IPS DF 6.9 (cell line): ENCODE measurements at regions not wholly inside any gene's neighbourhood (a gene's known extent, or its start where the extent isn't known, plus 50 kb on each side); places are given as distances from the start of the nearest gene placed in this dataset.

Experiments used
- DNase-seq: peaks from one replicate; pipeline ENCODE4 v3.0.0-alpha.2; 2013; ENCODE audit warnings: low read depth, low spot score
- H3K27ac ChIP-seq: one replicate; pipeline ENCODE4 v1.5.1; 2013; ENCODE audit warnings: low read length, control low read depth
- H3K27me3 ChIP-seq: 2 replicates; pipeline ENCODE4 v1.6.1; 2013; ENCODE audit warnings: mild to moderate bottlenecking, low read length; ENCODE audit not compliant: control insufficient read depth, insufficient read depth
- H3K36me3 ChIP-seq: 2 replicates; pipeline ENCODE4 v1.6.1; 2013; ENCODE audit warnings: low read length; ENCODE audit not compliant: control insufficient read depth, insufficient read depth
- H3K4me1 ChIP-seq: 2 replicates; pipeline ENCODE4 v1.6.1; 2013; ENCODE audit warnings: low read length; ENCODE audit not compliant: control insufficient read depth, insufficient read depth
- H3K4me3 ChIP-seq: 2 replicates; pipeline ENCODE4 v1.5.1; 2013; ENCODE audit warnings: mild to moderate bottlenecking, low read length
- H3K9me3 ChIP-seq: 2 replicates; pipeline ENCODE4 v1.6.1; 2013; ENCODE audit warnings: low read length, inconsistent platforms; ENCODE audit not compliant: control insufficient read depth, insufficient read depth
- WGBS: extraction: QIAGEN DNeasy Blood & Tissue Kit; methylation state at CpG from one replicate; pipeline ENCODE4 v1.1.7; 2013; ENCODE audit warnings: mixed read lengths, missing lambda C conversion rate; ENCODE audit not compliant: insufficient read length, insufficient coverage; 5-methylcytosine and 5-hydroxymethylcytosine counted together

DNA sequence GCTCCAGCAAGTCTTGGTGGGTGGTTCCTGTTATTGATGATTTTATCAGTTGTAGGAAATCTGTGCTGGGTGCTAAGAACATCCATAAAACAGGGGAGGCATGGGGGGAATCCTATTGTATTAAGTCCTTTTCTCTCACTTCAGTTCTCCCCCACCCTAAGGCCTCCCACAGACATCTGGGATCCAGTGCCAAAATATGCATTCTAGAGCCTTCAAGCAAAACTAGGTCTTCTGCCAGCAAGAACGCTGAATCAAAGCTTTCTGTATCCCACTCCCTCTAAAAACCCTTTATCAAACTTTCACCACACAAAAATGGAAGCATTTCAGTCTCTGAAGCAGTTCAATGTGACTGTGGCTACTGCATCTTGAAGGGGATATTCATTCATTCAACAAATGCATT is 281.9 kb downstream of the GAS1 start:
- Histone ChIP-seq H3K27ac (no peak overlapping the region), H3K36me3 (no peaks in the 10 kb centered on the region), H3K4me1 (no peaks in the 10 kb centered on the region), H3K27me3 (no peaks in the 10 kb centered on the region), H3K4me3 (no peak overlapping the region), H3K9me3 (no peaks in the 10 kb centered on the region)
- no peak for DNase-seq
- WGBS, result no CpG with 5 or more reads among the region's 1 CpG

DNA sequence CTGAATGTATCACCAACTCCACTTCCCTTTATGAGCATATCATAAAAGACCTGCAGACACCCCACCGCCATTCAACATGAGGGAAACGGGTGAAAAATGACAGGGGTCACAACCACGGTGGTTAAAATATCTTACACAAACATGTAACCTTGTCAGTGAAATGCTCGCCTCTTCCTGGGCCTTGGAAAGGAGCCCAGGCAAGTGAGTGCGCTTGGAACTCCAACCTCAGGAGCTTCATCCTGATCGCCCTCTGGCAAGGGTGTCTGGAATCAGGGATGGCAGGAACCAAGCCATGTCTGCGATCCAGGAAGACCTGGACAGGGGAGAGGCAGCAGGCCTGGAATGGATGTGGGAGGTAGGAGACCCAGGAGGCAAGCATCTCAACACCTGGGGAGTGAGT is 282.7 kb downstream of the GAS1 start:
- no peak for DNase-seq
- H3K4me3 ChIP-seq, result no peak overlapping the region
- no peak overlapping the region for H3K27ac ChIP-seq
- no peaks in the 10 kb centered on the region for H3K36me3 ChIP-seq
- no CpG with 5 or more reads among the region's 7 CpGs for WGBS
- no peaks in the 10 kb centered on the region for H3K27me3 ChIP-seq
- no peaks in the 10 kb centered on the region for H3K9me3 ChIP-seq
- no peaks in the 10 kb centered on the region for H3K4me1 ChIP-seq

DNA sequence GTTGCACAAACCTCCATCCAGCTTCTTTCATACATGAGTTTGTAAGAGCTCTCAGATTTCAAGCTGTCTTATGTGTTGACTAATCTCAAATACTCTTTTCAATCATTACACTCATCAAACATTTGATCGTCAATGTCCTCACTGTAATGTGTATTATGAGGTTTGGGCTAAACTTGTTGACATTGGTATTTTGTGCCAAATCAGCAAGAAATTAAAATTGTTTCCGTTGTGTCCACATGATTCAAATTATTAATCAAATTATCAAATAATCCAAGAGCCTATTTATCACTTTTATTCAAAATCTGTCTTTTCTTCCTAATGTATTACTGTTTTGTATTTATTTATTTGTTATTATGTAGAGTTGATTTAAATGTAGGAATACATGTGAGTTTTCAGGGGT is 283.4 kb downstream of the GAS1 start:
- H3K4me1 ChIP-seq, result no peaks in the 10 kb centered on the region
- DNase-seq, result no peak
- no peak overlapping the region for H3K4me3 ChIP-seq
- H3K27me3 ChIP-seq, result no peaks in the 10 kb centered on the region
- H3K27ac ChIP-seq, result no peak overlapping the region
- H3K9me3 ChIP-seq, result no peaks in the 10 kb centered on the region
- H3K36me3 ChIP-seq, result no peaks in the 10 kb centered on the region
- WGBS, result no CpG with 5 or more reads among the region's 2 CpGs

DNA sequence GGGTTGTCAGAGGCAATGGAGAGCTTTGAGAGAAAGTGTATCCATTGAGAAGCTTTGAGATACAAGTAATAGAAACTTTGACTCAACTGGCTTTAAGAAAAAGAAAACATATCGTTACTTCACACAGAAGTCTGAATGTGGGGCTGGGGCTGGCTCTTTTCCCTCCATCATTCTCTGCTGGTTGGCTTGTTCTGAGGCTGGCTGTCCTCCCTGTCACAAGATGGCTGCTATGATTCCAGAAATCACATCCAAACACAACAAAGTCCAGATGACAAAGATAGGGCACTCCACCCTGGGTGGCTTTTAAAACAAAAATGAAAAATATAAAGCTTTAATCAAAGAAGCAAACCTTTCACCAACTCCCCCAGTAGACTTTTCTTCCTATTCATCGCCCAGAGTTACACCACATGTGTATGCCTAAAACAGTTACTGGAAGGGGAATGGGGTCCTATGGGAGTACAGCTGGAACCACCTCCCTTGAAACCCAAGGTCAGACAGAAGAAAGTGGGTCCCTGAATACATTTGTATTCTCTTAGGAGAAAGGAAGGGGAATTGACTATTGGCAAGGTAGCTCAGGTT is 284.3 kb downstream of the GAS1 start:
- H3K9me3 ChIP-seq, result no peaks in the 10 kb centered on the region
- H3K36me3 ChIP-seq, result no peaks in the 10 kb centered on the region
- DNase-seq, result no peak
- no CpG with 5 or more reads among the region's 2 CpGs for WGBS
- H3K27ac ChIP-seq, result no peak overlapping the region
- H3K27me3 ChIP-seq, result no peaks in the 10 kb centered on the region
- H3K4me3 ChIP-seq, result no peak overlapping the region
- H3K4me1 ChIP-seq, result no peaks in the 10 kb centered on the region

DNA sequence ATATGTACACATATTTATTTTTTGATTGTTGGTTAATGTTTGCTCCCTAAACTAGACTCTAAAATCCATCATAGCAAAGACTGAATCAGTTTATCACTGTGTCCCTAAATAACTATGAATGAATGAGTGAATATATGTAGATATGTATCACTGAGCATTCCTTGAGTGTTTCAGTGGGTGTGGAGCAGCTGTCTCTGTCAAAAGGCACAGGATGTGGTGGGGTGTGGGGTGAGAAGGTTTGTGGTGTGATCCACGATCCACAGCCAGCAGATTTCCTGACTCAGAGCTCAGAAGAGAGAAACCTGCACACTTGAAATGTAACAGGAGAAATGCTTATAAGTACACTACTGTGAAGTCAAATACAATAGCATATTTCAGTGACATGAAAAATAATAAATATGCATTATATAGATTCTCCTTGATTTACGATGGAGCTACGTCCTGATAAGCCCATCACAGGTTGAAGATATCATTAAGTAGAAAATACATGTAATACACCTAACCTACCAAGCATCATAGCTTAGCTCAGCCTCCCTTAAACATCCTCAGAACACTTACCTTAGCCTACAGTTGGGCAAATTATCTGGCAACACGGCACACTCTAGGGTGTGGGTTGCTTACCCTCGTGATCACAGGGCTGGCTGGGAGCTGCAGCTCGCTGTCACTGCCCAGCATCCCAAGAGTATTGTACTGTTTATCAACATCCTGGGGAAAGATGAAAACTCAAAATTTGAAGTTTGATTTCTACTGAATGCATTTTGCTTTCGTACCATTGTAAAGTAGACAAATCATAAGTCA is 287.0 kb downstream of the GAS1 start:
- WGBS, result no CpG with 5 or more reads among the region's 7 CpGs
- Histone ChIP-seq H3K9me3 (no peaks in the 10 kb centered on the region), H3K27me3 (no peaks in the 10 kb centered on the region), H3K27ac (no peak overlapping the region), H3K4me1 (no peaks in the 10 kb centered on the region), H3K4me3 (no peak overlapping the region), H3K36me3 (no peaks in the 10 kb centered on the region)
- no peak for DNase-seq

DNA sequence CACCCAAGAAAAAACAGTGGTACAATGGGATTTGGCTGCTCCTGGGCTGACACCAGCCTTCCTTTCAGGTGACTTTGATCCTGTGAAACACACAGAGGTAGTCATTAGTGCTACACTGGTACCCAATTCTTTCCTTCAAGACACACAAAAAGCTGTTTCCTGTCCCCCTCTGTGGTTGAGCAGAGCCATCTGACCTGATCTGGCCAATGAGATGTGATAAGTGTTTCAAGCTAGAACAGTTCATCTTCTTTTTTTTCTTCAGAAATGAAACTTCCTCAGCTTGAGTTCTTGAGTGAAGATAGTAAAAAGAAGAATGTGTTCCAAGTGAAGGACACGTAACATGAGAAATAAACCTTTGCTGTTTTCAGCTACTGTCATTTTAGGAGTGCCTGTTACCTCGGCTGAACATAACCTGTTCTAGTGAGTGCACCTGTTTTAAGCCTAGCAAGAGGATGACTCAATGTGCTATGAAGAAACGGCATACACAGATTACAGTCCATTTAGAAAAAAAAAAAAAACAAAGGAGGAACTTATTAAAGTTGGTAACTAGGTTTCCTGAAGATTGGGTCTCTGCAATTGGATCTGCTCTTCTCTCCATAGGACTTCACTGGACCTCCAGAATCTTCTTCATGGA is 287.8 kb downstream of the GAS1 start:
- DNase-seq, result no peak
- Histone ChIP-seq H3K36me3 (no peaks in the 10 kb centered on the region), H3K27ac (no peak overlapping the region), H3K4me3 (no peak overlapping the region), H3K4me1 (no peaks in the 10 kb centered on the region), H3K27me3 (no peaks in the 10 kb centered on the region), H3K9me3 (no peaks in the 10 kb centered on the region)
- WGBS, result no CpG with 5 or more reads among the region's 3 CpGs

DNA sequence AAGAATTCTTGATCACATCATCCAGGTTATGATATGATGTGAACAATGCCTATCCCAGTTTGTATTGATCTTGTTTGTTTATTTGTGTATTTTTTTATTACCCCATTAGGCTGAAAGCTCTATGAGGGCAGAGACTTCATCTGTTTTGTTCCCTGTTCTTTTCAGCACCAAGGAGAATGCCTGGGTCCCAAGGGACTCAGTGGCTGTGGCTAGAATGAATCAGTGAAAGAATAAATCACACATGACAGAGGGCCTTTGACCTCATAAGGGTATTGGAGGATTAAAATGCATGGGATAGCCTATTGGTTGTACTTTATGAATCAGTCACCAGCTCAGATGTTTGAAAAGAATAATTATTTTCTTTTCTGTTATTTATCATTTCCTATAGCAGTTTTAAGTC is 292.2 kb downstream of the GAS1 start:
- no peak overlapping the region for H3K27ac ChIP-seq
- H3K9me3 ChIP-seq, result no peaks in the 10 kb centered on the region
- no peak for DNase-seq
- no peaks in the 10 kb centered on the region for H3K4me1 ChIP-seq
- no peaks in the 10 kb centered on the region for H3K36me3 ChIP-seq
- H3K27me3 ChIP-seq, result no peaks in the 10 kb centered on the region
- H3K4me3 ChIP-seq, result no peak overlapping the region

DNA sequence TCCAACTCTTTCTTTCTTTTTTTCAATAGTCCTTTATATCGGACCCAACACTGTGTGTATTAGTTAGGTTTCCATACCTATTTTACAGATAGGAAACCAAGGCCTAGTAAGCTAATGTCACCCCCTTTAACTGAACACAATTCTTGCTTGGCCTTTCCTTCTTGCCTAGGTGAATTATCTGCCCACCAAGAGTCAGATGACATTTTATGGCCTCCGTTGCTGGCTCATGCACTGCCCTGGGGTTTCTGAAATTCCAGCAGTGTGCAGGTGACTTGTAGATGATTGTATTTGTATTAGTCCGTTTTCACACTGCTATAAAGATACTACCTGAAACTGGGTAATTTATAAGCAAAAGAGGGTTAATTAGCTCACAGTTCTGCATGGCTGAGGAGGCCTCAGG is 293.8 kb downstream of the GAS1 start:
- Histone ChIP-seq H3K27ac (no peak overlapping the region), H3K9me3 (no peaks in the 10 kb centered on the region), H3K36me3 (no peaks in the 10 kb centered on the region), H3K27me3 (no peaks in the 10 kb centered on the region; the same call in 1 of the 2 replicates), H3K4me3 (no peak overlapping the region), H3K4me1 (no peaks in the 10 kb centered on the region)
- DNase-seq, result no peak
- no CpG with 5 or more reads among the region's 3 CpGs for WGBS

DNA sequence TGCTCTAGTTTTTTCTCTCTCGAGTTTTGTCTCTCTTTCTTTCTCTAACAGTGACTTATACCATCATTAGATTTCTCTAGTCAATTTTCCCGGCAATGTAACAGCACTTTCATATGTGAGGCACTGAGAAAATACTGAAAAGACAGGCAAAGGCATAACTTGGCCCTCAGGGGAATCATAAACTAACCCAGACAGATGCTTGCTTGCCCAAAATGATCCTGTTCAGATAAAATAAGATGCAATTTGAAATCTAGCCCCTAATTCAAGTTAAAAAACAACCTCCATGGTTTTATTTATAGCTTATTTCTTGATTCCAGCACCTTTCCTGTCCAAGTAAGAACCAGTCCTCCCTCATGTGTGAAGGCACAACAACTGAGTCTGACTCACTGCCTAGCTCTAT is 294.6 kb downstream of the GAS1 start:
- no peak overlapping the region for H3K4me3 ChIP-seq
- H3K9me3 ChIP-seq, result no peaks in the 10 kb centered on the region
- H3K27me3 ChIP-seq, result no peaks in the 10 kb centered on the region; the same call in 1 of the 2 replicates
- no peaks in the 10 kb centered on the region for H3K36me3 ChIP-seq
- no CpG with 5 or more reads among the region's 2 CpGs for WGBS
- DNase-seq, result no peak
- no peaks in the 10 kb centered on the region for H3K4me1 ChIP-seq
- H3K27ac ChIP-seq, result no peak overlapping the region

DNA sequence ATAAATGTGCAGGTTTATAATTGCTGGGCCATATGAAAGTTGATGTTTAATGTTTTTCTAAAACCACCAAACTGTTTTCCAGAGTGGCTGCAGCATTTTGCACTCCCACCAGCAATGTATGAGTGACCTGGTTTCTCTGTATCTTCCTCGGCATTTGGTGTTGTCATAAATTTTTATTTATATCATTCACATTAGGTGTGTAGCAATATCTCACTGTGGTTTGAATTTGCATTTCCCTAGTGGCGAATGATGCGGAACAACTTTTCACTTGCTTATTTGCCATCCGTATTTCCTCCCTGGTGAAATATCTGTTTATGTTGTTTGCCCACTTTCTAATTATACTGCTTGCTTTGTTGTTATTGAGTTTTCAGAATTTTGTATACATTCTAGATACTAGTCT is 295.7 kb upstream of the TUT7 start:
- Histone ChIP-seq H3K4me1 (no peaks in the 10 kb centered on the region), H3K27ac (no peak overlapping the region), H3K9me3 (no peaks in the 10 kb centered on the region), H3K4me3 (no peak overlapping the region), H3K27me3 (no peaks in the 10 kb centered on the region; the same call in 1 of the 2 replicates), H3K36me3 (no peaks in the 10 kb centered on the region)
- no peak for DNase-seq
- WGBS, result no CpG with 5 or more reads among the region's 4 CpGs

DNA sequence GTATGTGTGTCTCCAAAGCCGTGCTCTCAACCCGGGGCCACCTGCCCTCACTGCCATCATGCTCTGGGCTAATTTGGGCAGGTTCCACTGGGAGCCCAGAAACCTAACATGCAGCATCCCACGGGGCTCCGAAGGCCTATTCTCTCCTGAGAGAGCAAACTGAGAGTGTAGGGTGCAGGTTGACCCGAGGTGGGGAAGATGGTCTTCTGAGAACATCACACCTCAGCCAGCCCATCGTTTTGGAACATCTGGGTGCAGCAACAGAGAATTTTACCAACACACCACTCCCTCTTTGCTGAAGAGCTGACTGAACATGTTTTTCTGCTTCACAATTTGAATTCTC is 294.6 kb upstream of the TUT7 start:
- Histone ChIP-seq H3K9me3 (no peaks in the 10 kb centered on the region), H3K4me3 (no peak overlapping the region), H3K4me1 (no peaks in the 10 kb centered on the region), H3K27ac (no peak overlapping the region), H3K36me3 (no peaks in the 10 kb centered on the region), H3K27me3 (no peaks in the 10 kb centered on the region; the same call in 1 of the 2 replicates)
- DNase-seq, result no peak
- no CpG with 5 or more reads among the region's 6 CpGs for WGBS
